ENCODE measurements at regions not wholly inside any gene's neighbourhood (a gene's known extent, or its start where the extent isn't known, plus 50 kb on each side); places are given as distances from the start of the nearest gene placed in this dataset.

DNA sequence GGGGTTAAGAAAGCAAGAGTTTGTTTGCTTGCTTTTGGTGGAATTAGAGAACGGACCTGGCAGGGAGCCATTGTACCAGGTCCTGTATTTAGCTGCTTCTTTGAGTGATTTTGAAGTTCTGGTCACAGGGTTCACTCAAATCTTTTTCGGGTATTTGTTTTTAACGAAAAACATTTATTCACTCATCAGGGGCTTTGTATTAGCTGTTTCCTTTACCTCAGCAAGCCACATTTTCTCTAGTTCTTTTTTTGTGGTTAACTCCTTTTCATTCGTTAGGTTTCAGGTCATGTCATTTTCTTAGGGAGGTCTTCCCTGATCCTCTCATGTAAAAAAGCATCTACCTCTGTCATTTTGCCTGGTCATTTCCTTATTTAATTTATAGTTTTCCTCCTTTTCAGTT lies 1502.2 kb downstream of the GRIK2 start:
- H3K9me3 ChIP-seq: no peaks in the 10 kb centered on the region
- no peak for TF ChIP-seq POLR2A (IDR thresholded peaks at IDR 0.05)
- no peak for TF ChIP-seq CTCF (IDR thresholded peaks at IDR 0.05)
- no peak for TF ChIP-seq POLR2AphosphoS5 (IDR thresholded peaks at IDR 0.05; ENCODE audit: insufficient read depth in 1 of 2, low read depth in 1 of 2)
- H3K4me3 ChIP-seq: no peak overlapping the region
- no peaks in the 10 kb centered on the region for H3K27me3 ChIP-seq
- intact Hi-C loops (cut with DNase I): no loop called here
- H3K4me1 ChIP-seq: no peaks in the 10 kb centered on the region
- no peak for DNase-seq (ENCODE audit: extremely low spot score in 2 of 2)
- H3K27ac ChIP-seq: no peak overlapping the region
- H3K36me3 ChIP-seq: no peaks in the 10 kb centered on the region

GRCh38 chr6:102885165-102885564 lies 1491.7 kb downstream of the GRIK2 start:
- no peaks in the 10 kb centered on the region for H3K36me3 ChIP-seq
- H3K27me3 ChIP-seq: no peaks in the 10 kb centered on the region
- H3K27ac ChIP-seq: no peak overlapping the region
- no peak for TF ChIP-seq POLR2AphosphoS5 (IDR thresholded peaks at IDR 0.05; ENCODE audit: insufficient read depth in 1 of 2, low read depth in 1 of 2)
- H3K4me3 ChIP-seq: no peak overlapping the region
- DNase-seq (ENCODE audit: extremely low spot score in 2 of 2): no peak
- intact Hi-C loops (cut with DNase I): no loop called here
- H3K9me3 ChIP-seq: no peaks in the 10 kb centered on the region
- H3K4me1 ChIP-seq: no peaks in the 10 kb centered on the region

GRCh38 chr6:102853249-102853955 lies 1459.9 kb downstream of the GRIK2 start:
- no peak for DNase-seq (ENCODE audit: extremely low spot score in 2 of 2)
- no peak overlapping the region for H3K27ac ChIP-seq
- no peak for TF ChIP-seq POLR2A (IDR thresholded peaks at IDR 0.05)
- no peak for TF ChIP-seq POLR2AphosphoS5 (IDR thresholded peaks at IDR 0.05; ENCODE audit: insufficient read depth in 1 of 2, low read depth in 1 of 2)
- no peak for TF ChIP-seq CTCF (IDR thresholded peaks at IDR 0.05)
- H3K4me3 ChIP-seq: no peak overlapping the region
- H3K4me1 ChIP-seq: no peaks in the 10 kb centered on the region
- intact Hi-C loops (cut with DNase I): no loop called here
- H3K9me3 ChIP-seq: no peaks in the 10 kb centered on the region
- no peaks in the 10 kb centered on the region for H3K27me3 ChIP-seq
- H3K36me3 ChIP-seq: no peaks in the 10 kb centered on the region

DNA sequence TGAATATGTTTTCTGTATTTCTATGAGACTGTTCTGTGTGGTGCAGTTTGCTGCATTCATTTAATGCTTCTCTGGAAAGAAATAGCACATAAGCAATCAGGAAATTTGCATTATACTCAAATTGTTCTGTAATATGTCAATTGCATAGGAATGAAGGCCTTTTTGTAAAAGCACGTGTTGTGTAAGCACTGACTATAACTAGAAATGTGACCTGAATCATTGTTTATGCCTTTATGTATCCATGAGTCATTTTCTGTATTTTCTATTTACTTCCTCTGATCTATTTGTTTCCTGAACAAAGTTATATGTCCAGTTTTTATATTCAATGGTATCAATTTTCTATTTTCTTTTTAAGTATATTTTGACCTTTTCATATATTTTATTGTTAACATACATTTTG lies 1455.3 kb downstream of the GRIK2 start:
- H3K4me3 ChIP-seq: no peak overlapping the region
- DNase-seq (ENCODE audit: extremely low spot score in 2 of 2): no peak
- H3K36me3 ChIP-seq: no peaks in the 10 kb centered on the region
- intact Hi-C loops (cut with DNase I): no loop called here
- H3K27ac ChIP-seq: no peak overlapping the region
- H3K4me1 ChIP-seq: no peaks in the 10 kb centered on the region
- H3K9me3 ChIP-seq: no peaks in the 10 kb centered on the region
- TF ChIP-seq POLR2A (IDR thresholded peaks at IDR 0.05): no peak
- no peak for TF ChIP-seq CTCF (IDR thresholded peaks at IDR 0.05)
- no peak for TF ChIP-seq POLR2AphosphoS5 (IDR thresholded peaks at IDR 0.05; ENCODE audit: insufficient read depth in 1 of 2, low read depth in 1 of 2)
- no peaks in the 10 kb centered on the region for H3K27me3 ChIP-seq

DNA sequence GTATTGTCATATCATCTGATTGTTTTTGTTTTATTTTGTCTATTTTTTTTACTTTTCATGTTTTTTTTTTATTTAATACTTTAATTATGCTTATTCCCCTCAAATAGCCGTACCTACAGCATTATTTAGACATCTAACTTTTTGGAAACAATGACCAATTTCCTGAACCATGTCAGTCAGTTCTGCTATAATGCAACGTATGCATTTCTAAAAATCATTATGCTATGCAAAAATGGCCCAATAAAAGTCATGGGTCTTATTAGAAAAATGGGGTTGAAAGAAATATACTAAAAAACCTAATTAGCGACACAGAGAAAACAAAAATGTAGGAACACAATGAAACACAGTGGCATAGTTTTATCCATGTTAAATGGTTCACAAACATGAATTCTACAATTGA lies 1454.7 kb downstream of the GRIK2 start:
- no peaks in the 10 kb centered on the region for H3K36me3 ChIP-seq
- H3K4me1 ChIP-seq: no peaks in the 10 kb centered on the region
- no peaks in the 10 kb centered on the region for H3K27me3 ChIP-seq
- H3K27ac ChIP-seq: no peak overlapping the region
- TF ChIP-seq POLR2AphosphoS5 (IDR thresholded peaks at IDR 0.05; ENCODE audit: insufficient read depth in 1 of 2, low read depth in 1 of 2) (no peak), CTCF (IDR thresholded peaks at IDR 0.05) (no peak), POLR2A (IDR thresholded peaks at IDR 0.05) (no peak)
- no peak for DNase-seq (ENCODE audit: extremely low spot score in 2 of 2)
- intact Hi-C loops (cut with DNase I): no loop called here
- no peaks in the 10 kb centered on the region for H3K9me3 ChIP-seq
- no peak overlapping the region for H3K4me3 ChIP-seq
